Heart right ventricle (tissue), 16 donors: ENCODE measurements at regions not wholly inside any gene's neighbourhood (a gene's known extent, or its start where the extent isn't known, plus 50 kb on each side); places are given as distances from the start of the nearest gene placed in this dataset.

Experiments used
- ATAC-seq, 8 donors: fragments of 200-7000 bp; cut with Tn5 transposase; one replicate each; pipeline ENCODE4 v1.9.1; 2020; ENCODE audit warnings: mild to moderate bottlenecking in 8 of 8, moderate library complexity in 8 of 8, moderate number of reproducible peaks in 1 of 8
- DNase-seq, 2 donors: peaks; one replicate each; pipeline ENCODE4 v3.0.0-alpha.2; 2020
- H3K27ac ChIP-seq, 10 donors: fragments of 200-600 bp; sonication (generic) in 2 of 10; one replicate each; pipeline versions ENCODE4 v1.5.0 to v1.8.0; 2020 to 2022; ENCODE audit warnings: mild to moderate bottlenecking in 3 of 10
- H3K27me3 ChIP-seq, 7 donors: fragments of 200-600 bp; one replicate each; pipeline ENCODE4 v1.8.0; 2021 to 2022; ENCODE audit warnings: mild to moderate bottlenecking in 2 of 7
- H3K36me3 ChIP-seq, 9 donors: fragments of 200-600 bp; sonication (generic) in 1 of 9; one replicate each; pipeline versions ENCODE4 v1.5.0 to v1.8.0; 2020 to 2022; ENCODE audit warnings: mild to moderate bottlenecking in 2 of 9
- H3K4me1 ChIP-seq, 9 donors: fragments of 200-600 bp; sonication (generic) in 1 of 9; one replicate each; pipeline versions ENCODE4 v1.5.0 to v1.8.0; 2020 to 2022; ENCODE audit warnings: mild to moderate bottlenecking in 4 of 9
- H3K4me3 ChIP-seq, 10 donors: fragments of 200-600 bp; sonication (generic) in 2 of 10; one replicate each; pipeline versions ENCODE4 v1.5.0 to v1.8.0; 2020 to 2022; ENCODE audit warnings: mild to moderate bottlenecking in 7 of 10, moderate library complexity in 2 of 10
- H3K9me3 ChIP-seq, 11 donors: fragments of 200-600 bp in 10 of 11; sonication (generic) in 2 of 11; one replicate each; pipeline versions ENCODE4 v1.5.0 to v1.8.0; 2013 to 2022; ENCODE audit warnings: mild to moderate bottlenecking in 2 of 11, control low read depth in 1 of 11, moderate library complexity in 1 of 11
- WGBS, 2 donors: extraction: QIAGEN DNeasy Blood & Tissue Kit; methylation state at CpG; one replicate each; pipeline ENCODE4 v1.1.7; 2013; ENCODE audit warnings: inconsistent platforms in 1 of 2; 5-methylcytosine and 5-hydroxymethylcytosine counted together
- intact Hi-C, 10 donors: fragments of 100-400 bp; cut with DNase I; formaldehyde crosslinking; loops; one replicate each; pipeline versions ENCODE4 v1.11.1 to v1.14.2; 2022
- TF ChIP-seq, protein P1 (sequence below), 9 donors: fragments of 200-600 bp; sonication (generic) in 2 of 9; IDR thresholded peaks; one replicate each; pipeline versions ENCODE4 v1.5.0 to v1.8.0; 2021 to 2022; ENCODE audit warnings: antibody characterized with exemption in 9 of 9, mild to moderate bottlenecking in 5 of 9, moderate library complexity in 1 of 9
- donor health status: Arrhythmogenic right ventricular cardiomyopathy.
- donor health status: ischemic (EF 13 %, LVEDD 7.1; RV severe dilation, severe dysfunction).
- donor health status: healthy with polysubstance abuse.
- donor health status: DM: no; HTN: yes; CAD: no.
- donor health status: DM: no; HTN: no; CAD: no.
- donor health status: ischemic (EF 25% LVEDD 6.9; RV normal size, moderate dysfunction).
- donor health status: ischemic (EF 25% LVEDD 5.7; RV mildly dilated, moderate dysfunction).
- donor health status: healthy.
- donor health status: DM: yes; HTN: yes; CAD: no.
- donor health status: Ischemic cardiomyopathy.
- donor health status: ischemic (EF 35%, LVEDD 5.7; RV mildly dilated, moderate dysfunction).
- donor health status: nonischemic (EF 11% LVEDD 7.7; RV severe dilation, severe dysfunction).
- donor health status: DM: yes; HTN: yes; CAD: no.
- donor health status: PGD.
- donor health status: ischemic (EF 29% LVEDD 5.4; RV normal size, mild dysfunction).
- donor health status: nonischemic (EF 23%, LVEDD 6.1; RV moderate dilation, normal function).

DNA sequence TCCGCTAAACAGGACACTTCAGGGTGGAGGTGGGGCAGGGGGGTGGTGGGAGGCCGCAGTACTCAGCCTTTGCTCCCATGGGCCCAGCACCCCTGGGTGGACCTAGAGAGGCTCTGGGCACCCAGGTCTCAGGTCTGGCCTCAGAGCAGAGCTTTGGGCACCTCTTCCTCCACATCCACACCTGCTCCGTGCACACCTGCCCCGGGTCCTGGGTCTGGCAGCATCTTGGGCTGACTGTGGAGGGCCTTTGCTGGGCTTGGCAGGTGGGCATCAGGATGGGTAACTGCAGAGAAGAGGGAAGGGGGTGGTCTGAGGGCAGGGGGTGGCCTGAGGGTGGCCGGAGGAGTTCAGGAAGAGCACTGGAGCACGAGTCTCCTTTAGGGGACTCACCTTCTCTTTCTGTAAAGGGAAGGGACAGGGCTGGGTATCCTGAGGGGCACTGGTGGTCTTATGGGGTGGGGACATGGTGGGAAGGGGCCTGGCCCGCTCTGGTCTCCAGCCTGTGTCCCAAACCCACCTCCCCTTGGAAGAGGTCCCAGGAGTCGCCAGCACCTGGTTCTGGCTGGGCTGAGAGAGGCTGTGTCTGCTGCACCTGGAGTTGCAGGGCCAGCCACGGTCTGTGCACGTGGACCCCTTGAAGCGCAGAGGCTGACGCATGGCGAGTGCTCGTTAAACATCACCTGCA, 106.7 kb upstream of the IER5L start:
- WGBS, 2 donors: 97 to 99% methylated on average over 14 of the region's 14 CpGs
- DNase-seq (no peak), ATAC-seq (no peak)

DNA sequence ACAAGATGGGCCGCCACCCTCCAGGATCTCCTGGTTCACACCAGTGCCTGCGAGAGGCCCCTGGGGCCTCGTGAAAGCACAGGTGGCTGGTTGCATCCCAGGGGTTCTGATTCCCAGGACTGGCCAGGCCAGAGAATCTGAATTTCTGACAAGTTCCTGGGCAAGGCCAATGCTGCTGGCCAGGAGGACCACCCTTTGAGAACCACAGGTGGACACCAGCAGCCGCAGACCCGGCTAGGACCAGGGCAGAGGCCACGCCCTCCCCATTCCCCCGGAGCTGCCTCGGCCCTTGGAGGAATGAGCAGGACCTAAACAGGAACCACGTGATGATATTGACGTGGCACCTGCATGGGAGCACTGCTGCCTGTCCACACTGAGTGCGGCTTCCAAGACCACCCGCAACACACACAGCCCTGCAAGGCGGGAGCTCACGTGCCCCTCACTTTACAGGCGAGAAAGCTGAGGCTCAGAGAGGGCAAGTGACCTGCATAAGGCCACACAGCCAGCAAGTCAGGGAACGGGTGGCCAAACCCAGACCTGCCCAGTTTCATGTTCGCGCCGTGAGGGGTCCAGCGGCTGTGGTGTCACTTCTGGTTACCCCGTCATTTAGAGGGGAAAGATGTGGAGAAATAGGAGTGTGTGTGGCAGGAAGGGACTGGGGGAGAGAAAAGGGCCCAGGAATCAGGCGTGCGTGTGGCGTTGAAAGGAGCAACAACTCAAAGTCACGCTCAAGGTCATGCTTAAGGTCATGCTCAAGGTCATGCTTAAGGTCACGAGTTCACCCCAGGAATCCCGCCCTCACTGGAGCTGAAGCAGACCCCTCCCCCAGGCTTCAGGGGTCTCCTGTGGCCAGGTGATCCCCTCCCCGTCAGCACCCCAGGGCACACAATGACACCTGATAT, 105.9 kb upstream of the IER5L start:
- no peak for ATAC-seq
- Histone ChIP-seq H3K27me3 (no peaks in the 10 kb centered on the region), H3K36me3 (peaks cover 0 to 6% (median 0%) of the 10 kb centered on the region in 9 donors), H3K4me3 (peak overlapping the region in 5 of 10 donors; percentile 57 to 61 (median 59)), H3K9me3 (no peaks in the 10 kb centered on the region), H3K4me1 (peaks cover 0 to 28% (median 7%) of the 10 kb centered on the region in 9 donors), H3K27ac (peak overlapping the region in 3 of 10 donors; percentile 69 to 86 (median 71))
- no peak for DNase-seq
- 93% methylated on average over 28 of the region's 28 CpGs for WGBS, 2 donors
- TF ChIP-seq, protein P1, sequence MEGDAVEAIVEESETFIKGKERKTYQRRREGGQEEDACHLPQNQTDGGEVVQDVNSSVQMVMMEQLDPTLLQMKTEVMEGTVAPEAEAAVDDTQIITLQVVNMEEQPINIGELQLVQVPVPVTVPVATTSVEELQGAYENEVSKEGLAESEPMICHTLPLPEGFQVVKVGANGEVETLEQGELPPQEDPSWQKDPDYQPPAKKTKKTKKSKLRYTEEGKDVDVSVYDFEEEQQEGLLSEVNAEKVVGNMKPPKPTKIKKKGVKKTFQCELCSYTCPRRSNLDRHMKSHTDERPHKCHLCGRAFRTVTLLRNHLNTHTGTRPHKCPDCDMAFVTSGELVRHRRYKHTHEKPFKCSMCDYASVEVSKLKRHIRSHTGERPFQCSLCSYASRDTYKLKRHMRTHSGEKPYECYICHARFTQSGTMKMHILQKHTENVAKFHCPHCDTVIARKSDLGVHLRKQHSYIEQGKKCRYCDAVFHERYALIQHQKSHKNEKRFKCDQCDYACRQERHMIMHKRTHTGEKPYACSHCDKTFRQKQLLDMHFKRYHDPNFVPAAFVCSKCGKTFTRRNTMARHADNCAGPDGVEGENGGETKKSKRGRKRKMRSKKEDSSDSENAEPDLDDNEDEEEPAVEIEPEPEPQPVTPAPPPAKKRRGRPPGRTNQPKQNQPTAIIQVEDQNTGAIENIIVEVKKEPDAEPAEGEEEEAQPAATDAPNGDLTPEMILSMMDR (IDR thresholded peaks at IDR 0.05): no peak
- intact Hi-C loops: no loop called here

More for the DNA sequence above, 106.7 kb upstream of the IER5L start:
- TF ChIP-seq, protein P1 (IDR thresholded peaks at IDR 0.05): no peak
- Histone ChIP-seq H3K4me1 (peaks cover 0 to 28% (median 7%) of the 10 kb centered on the region in 9 donors), H3K9me3 (no peaks in the 10 kb centered on the region), H3K36me3 (peaks cover 0 to 6% (median 0%) of the 10 kb centered on the region in 9 donors), H3K27me3 (no peaks in the 10 kb centered on the region), H3K27ac (no peak overlapping the region), H3K4me3 (no peak overlapping the region)
- intact Hi-C loops: no loop called here

DNA sequence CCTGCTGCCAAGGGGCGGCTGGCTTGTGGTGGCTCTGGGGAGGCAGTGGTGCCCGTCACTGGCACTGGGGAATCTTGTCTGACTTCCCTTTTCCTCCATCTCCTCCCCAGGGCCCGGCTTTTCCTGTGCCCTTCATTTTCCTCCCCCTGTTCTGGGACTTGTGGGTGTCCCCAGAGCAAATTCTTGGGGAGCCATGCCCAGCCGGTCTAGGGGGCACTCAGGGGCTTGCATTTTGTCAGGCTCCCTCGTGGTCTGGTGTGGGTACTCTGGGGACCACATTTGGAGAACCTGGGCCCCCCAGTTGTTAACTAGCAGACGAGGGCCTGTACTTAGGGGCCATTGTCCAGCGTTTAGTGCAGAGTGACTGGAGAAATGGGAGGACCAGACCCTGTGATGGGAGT, 105.2 kb upstream of the IER5L start:
- Histone ChIP-seq H3K9me3 (no peaks in the 10 kb centered on the region), H3K4me3 (peak overlapping the region in 9 of 10 donors; percentile 21 to 61 (median 57)), H3K4me1 (peaks cover 0 to 28% (median 7%) of the 10 kb centered on the region in 9 donors), H3K27ac (peak overlapping the region in 9 of 10 donors; percentile 23 to 86 (median 69)), H3K27me3 (no peaks in the 10 kb centered on the region), H3K36me3 (peaks cover 0 to 6% (median 0%) of the 10 kb centered on the region in 9 donors)
- TF ChIP-seq, protein P1 (IDR thresholded peaks at IDR 0.05): no peak
- 73 to 88% methylated on average over 7 of the region's 7 CpGs for WGBS, 2 donors
- ATAC-seq: peak in 4 of 8 donors; percentile 21 to 40 (median 34)
- intact Hi-C loops: no loop called here
- DNase-seq: no peak

DNA sequence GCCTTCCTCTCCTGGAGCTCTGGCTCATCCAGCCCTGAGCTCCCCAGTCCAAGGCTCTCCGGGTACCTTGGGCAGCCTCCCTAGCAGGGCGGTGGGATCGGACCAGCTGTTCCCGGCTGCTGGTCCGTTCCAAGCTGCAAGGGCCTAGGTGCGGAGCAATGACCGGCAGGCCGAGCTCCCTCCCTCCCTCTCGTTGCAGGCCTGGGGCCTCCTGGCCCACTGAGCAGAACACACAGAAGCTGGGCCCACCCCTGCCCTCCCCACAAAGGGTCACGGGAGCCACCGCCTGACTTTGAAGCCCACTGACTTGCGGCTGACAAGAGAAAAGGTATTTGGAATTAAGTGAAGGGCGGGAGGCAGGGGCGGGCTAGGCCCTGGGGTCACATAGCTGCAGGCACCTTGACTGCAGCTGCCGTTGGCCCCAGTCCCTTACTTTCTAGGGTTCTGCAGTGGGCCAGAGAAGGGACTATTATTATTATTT, 104.7 kb upstream of the IER5L start:
- peaks cover 0 to 6% (median 0%) of the 10 kb centered on the region in 9 donors for H3K36me3 ChIP-seq
- DNase-seq (no peak), ATAC-seq (peak in 6 of 8 donors; percentile 11 to 26 (median 23))
- 72 to 87% methylated on average over 15 of the region's 15 CpGs for WGBS, 2 donors
- TF ChIP-seq, protein P1 (IDR thresholded peaks at IDR 0.05): no peak
- H3K4me3 ChIP-seq: peak overlapping the region in 9 of 10 donors; percentile 21 to 61 (median 57)
- H3K27ac ChIP-seq: peak overlapping the region; percentile 23 to 86 (median 65)
- intact Hi-C loops: no loop called here
- H3K4me1 ChIP-seq: peaks cover 0 to 28% (median 7%) of the 10 kb centered on the region in 9 donors
- H3K9me3 ChIP-seq: no peaks in the 10 kb centered on the region
- no peaks in the 10 kb centered on the region for H3K27me3 ChIP-seq
